GM10266 (cell line): ENCODE measurements at regions not wholly inside any gene's neighbourhood (a gene's known extent, or its start where the extent isn't known, plus 50 kb on each side); places are given as distances from the start of the nearest gene placed in this dataset.
"Not testable (repeated sequence)": the region's sequence is repeated elsewhere in the genome, so short reads cannot be mapped to it uniquely, and the experiment has no call there.

ENCODE experiments used
- DNase-seq: peaks from one replicate; pipeline ENCODE4 v3.0.0; 2012; ENCODE audit errors: extremely low spot score
- CTCF ChIP-seq: IDR thresholded peaks from 2 replicates; pipeline ENCODE4 v1.5.1; 2012; ENCODE audit warnings: mild to moderate bottlenecking, low read depth; ENCODE audit not compliant: control insufficient read depth, insufficient read depth; ENCODE audit errors: missing control alignments

DNA sequence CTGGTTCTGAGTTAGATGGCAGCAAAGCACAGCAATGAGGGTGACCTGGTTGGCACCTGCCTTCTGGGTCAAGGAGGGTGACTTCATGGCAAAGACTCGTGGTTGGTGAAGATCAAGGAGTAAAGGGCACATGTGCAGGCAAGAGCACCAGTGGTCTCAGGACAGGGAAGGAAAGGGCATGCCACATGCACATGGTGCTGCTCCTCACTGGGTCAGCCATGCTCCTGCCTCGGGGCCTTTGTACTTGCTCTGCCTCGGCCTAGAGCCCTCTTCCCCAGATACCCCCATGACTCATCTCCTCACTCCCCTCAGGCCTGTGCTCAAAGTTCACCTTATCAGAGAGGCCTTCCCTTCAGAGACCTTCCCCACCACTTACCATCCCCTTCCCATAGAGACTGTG is 106.7 kb upstream of the KDM7A start:
- no peak for DNase-seq
- no peak for TF ChIP-seq CTCF

DNA sequence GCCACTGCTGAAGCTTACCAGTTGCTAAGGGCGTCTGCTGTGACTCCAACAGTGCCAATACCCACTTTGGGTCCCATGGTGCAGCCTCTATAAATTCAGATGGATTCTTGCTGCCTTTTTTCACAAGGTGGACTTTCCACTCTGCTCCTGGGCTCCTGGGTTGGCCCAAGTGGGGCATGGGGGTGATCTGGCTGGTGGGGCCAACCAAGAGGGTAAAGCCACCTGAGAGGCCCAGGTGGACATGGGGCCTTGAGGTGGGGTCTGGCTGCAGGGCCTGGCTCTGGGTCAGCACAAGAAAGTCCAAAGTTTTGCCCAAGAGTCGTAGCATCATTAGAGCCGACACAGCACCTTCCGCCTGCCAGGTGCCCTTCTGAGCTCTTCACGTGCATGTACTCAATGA is 105.2 kb upstream of the KDM7A start:
- DNase-seq: no peak
- no peak for TF ChIP-seq CTCF

GRCh38 chr7:140281255-140281654 is 104.5 kb upstream of the KDM7A start:
- no peak for DNase-seq
- TF ChIP-seq CTCF: no peak

- no peak for DNase-seq
- TF ChIP-seq CTCF: no peak
These were observed 99.2 kb upstream of the KDM7A start for GRCh38 chr7:140276001-140276400.

GRCh38 chr7:140275069-140275965 is 98.5 kb upstream of the KDM7A start:
- no peak for TF ChIP-seq CTCF

GRCh38 chr7:140273417-140273816 is 96.6 kb upstream of the KDM7A start:
- DNase-seq: no peak
- TF ChIP-seq CTCF: no peak

More at GRCh38 chr7:140275069-140275965, 98.5 kb upstream of the KDM7A start:
- no peak for DNase-seq

DNA sequence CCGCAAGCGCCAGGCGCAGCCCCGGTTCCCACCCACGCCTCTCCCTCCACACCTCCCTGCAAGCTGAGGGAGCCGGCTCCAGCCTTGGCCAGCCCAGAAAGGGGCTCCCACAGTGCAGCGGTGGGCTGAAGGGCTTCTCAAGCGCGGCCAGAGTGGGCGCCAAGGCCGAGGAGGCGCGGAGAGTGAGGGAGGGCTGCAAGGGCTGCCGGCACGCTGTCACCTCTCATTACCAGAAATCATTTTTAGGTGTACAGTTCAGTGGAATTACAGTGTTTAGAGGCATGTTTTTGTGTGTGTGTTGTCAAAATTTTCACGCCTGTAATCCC is 94.8 kb upstream of the KDM7A start:
- DNase-seq: not testable (repeated sequence)

DNA sequence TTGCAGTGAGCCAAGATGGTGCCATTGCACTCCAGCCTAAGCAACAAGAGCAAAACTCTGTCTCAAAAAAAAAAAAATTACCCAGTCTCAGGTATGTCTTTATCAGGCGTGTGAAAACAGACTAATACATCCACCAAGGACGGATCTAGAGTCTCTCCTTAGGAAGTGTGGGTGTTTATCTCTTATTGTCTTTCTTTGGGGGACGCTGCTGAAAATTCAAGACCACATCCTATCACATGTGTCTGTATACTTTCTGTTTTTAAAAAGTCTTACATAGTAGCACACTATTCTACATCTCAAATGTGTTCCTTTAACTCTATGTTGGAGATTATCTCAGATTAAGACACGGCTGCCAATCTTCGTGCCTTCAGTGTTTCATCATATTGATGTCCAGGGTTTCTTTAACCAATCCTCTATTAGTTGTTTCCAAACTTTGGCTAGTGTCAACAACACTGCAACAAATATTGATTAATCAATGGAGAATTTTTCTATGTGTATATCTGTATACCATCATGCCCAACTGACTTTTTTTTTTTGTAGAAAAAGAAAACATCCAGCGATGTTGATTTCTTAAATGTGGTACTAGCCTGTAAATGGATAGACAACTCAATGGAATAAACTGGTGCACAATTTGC is 92.3 kb upstream of the KDM7A start:
- no peak for DNase-seq
- TF ChIP-seq CTCF: no peak
